ENCODE measurements at regions not wholly inside any gene's neighbourhood (a gene's known extent, or its start where the extent isn't known, plus 50 kb on each side); places are given as distances from the start of the nearest gene placed in this dataset.

DNA sequence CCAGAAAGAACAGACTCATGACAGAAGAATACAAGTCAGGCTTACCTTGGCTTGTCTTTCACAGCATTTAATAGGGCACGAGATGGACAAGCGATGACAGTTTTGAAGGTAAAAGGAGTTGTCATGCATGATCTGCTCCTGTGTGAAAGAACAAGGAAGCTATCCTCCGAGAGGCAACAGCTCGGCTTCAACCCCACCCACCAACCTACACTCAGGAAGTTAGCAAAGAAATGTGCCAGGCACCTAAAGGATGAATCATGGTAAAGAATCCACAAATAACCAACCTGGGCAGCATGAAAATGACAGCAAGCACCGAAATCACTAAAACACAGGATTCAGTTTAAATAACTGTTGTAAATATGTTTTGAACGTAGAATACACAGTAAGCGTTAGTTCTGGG, 700.2 kb downstream of the TYW1 start:
- TF ChIP-seq, protein P1, sequence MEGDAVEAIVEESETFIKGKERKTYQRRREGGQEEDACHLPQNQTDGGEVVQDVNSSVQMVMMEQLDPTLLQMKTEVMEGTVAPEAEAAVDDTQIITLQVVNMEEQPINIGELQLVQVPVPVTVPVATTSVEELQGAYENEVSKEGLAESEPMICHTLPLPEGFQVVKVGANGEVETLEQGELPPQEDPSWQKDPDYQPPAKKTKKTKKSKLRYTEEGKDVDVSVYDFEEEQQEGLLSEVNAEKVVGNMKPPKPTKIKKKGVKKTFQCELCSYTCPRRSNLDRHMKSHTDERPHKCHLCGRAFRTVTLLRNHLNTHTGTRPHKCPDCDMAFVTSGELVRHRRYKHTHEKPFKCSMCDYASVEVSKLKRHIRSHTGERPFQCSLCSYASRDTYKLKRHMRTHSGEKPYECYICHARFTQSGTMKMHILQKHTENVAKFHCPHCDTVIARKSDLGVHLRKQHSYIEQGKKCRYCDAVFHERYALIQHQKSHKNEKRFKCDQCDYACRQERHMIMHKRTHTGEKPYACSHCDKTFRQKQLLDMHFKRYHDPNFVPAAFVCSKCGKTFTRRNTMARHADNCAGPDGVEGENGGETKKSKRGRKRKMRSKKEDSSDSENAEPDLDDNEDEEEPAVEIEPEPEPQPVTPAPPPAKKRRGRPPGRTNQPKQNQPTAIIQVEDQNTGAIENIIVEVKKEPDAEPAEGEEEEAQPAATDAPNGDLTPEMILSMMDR (IDR thresholded peaks at IDR 0.05): no peak
- no peak for TF ChIP-seq POLR2A (IDR thresholded peaks at IDR 0.05)
